ENCODE measurements at regions not wholly inside any gene's neighbourhood (a gene's known extent, or its start where the extent isn't known, plus 50 kb on each side); places are given as distances from the start of the nearest gene placed in this dataset.

GRCh38 chr1:20405051-20405754 is 80.8 kb downstream of the CAMK2N1 start:
- 68% methylated on average over 7 of the region's 13 CpGs for WGBS (ENCODE audit: insufficient coverage)
- ChIA-PET POLR2A (no interaction called here), CTCF (no interaction called here)
- H3K4me1 ChIP-seq (ENCODE audit: control extremely low read depth in 1 of 4, control insufficient read depth in 4 of 4, insufficient read depth in 4 of 4, low read length in 3 of 4), result no peaks in the 10 kb centered on the region
- H3K27ac ChIP-seq (ENCODE audit: insufficient read depth in 1 of 2, low read depth in 1 of 2, low read length in 2 of 2, poor library complexity in 1 of 2, severe bottlenecking in 2 of 2), result no peak overlapping the region
- H3K9me3 ChIP-seq (ENCODE audit: control extremely low read depth in 1 of 5, control insufficient read depth in 4 of 5, insufficient read depth in 2 of 5, low read depth in 1 of 5, low read length in 4 of 5), result no peaks in the 10 kb centered on the region
- no peak overlapping the region for H3K4me3 ChIP-seq (ENCODE audit: control insufficient read depth in 1 of 7, extremely low read depth in 1 of 7, insufficient read depth in 4 of 7, low read depth in 2 of 7, low read length in 6 of 7)
- peaks cover 0 to 71% (median 27%) of the 10 kb centered on the region in 5 experiments for H3K27me3 ChIP-seq (replicated peaks in 2 of 5; ENCODE audit: control insufficient read depth in 4 of 5, insufficient read depth in 5 of 5, low read length in 4 of 5)
- H3K36me3 ChIP-seq (ENCODE audit: control insufficient read depth in 4 of 4, insufficient read depth in 4 of 4, low read length in 3 of 4), result no peaks in the 10 kb centered on the region
- DNase-seq, result no peak

All from common myeloid progenitor, CD34-positive (primary cell).